ENCODE measurements at regions not wholly inside any gene's neighbourhood (a gene's known extent, or its start where the extent isn't known, plus 50 kb on each side); places are given as distances from the start of the nearest gene placed in this dataset.
A peak's percentile ranks its signal among the peaks of the same experiment; 100 is the strongest.

DNA sequence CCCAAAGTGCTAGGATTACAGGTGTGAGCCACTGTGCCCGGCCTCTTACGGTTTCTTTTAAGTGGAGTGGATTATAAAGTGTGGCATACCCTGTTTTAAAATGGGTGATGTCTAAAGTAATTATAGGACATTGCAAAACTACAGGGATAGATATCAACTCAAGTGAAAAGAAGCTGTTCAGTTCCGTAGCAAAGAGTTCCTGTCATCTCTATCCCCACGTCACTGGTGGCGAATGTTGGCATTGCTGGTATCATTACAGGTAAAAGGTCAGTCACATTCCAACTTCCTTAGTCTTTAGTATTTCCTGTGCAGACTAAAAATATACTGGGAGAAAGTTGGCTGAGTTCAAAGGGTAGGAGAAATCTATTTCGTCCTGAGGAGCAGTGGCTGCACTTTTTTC, 95.6 kb upstream of the SLC38A2 start:
- Histone ChIP-seq H3K36me3 (no peaks in the 10 kb centered on the region), H3K27ac (no peak overlapping the region), H3K9me3 (no peaks in the 10 kb centered on the region), H3K4me1 (ENCODE audit: control insufficient read depth in 1 of 2, low read depth in 2 of 2) (peaks cover 11 to 28% of the 10 kb centered on the region in 2 donors), H3K27me3 (replicated peaks; ENCODE audit: insufficient read depth) (no peaks in the 10 kb centered on the region), H3K4me3 (no peak overlapping the region)
- DNase-seq (ENCODE audit: low spot score), result no peak
- peak; percentile 25 for ATAC-seq (ENCODE audit: insufficient number of reproducible peaks, low FRiP score, low read depth)
- no peak for TF ChIP-seq CTCF (IDR thresholded peaks at IDR 0.05)

DNA sequence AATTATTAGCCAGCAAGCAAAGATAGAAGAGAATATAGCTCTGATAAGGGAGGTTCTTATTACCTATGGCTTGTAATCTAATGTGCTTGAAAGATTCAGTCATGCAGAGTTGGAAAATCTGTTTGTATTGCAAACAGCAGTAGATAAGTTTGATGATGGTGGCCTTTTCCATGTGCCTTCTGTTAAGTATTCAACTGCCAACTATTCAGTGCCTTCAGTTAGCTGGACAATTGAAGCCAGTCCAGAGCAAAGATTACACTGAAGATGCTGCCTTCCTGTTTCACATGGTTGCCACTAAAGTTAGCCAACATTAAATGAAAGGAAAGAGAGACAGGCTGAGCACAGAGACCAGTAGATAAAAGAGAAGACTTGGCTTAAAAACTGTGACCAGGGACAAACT, 92.7 kb upstream of the SLC38A2 start:
- ATAC-seq (ENCODE audit: insufficient number of reproducible peaks, low FRiP score, low read depth) (no peak), DNase-seq (ENCODE audit: low spot score) (no peak)
- Histone ChIP-seq H3K9me3 (no peaks in the 10 kb centered on the region), H3K4me3 (no peak overlapping the region), H3K27ac (no peak overlapping the region), H3K27me3 (replicated peaks; ENCODE audit: insufficient read depth) (no peaks in the 10 kb centered on the region), H3K36me3 (no peaks in the 10 kb centered on the region), H3K4me1 (ENCODE audit: control insufficient read depth in 1 of 2, low read depth in 2 of 2) (peaks cover 15 to 45% of the 10 kb centered on the region in 2 donors)
- no peak for TF ChIP-seq CTCF (IDR thresholded peaks at IDR 0.05)

DNA sequence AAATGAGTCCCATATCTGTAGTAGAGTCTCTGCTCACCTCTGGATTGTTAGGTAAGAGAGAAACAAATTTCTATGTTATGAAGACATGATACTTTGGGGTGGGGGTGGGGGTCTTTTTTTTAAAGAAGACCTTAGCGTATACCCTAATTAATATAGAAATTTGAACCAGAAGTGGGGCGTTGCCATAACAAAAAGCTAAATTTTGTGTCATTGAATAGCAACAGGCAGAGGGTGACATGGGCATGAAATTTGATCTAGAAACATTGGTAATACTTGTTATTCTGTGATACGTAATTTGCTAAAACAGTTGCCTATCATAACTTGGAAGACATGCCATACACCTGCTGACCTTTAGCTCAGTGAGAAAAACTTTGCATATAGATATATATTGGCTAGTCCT, 92.3 kb upstream of the SLC38A2 start:
- H3K27ac ChIP-seq, result no peak overlapping the region
- no peak for TF ChIP-seq CTCF (IDR thresholded peaks at IDR 0.05)

GRCh38 chr12:46462641-46463355, 90.2 kb upstream of the SLC38A2 start:
- Histone ChIP-seq H3K9me3 (no peaks in the 10 kb centered on the region), H3K4me3 (no peak overlapping the region), H3K27ac (peak overlapping the region; percentile 35 to 73), H3K36me3 (no peaks in the 10 kb centered on the region), H3K27me3 (replicated peaks; ENCODE audit: insufficient read depth) (no peaks in the 10 kb centered on the region), H3K4me1 (ENCODE audit: control insufficient read depth in 1 of 2, low read depth in 2 of 2) (peaks cover 26 to 55% of the 10 kb centered on the region in 2 donors)
- no peak for DNase-seq (ENCODE audit: low spot score)
- no peak for ATAC-seq (ENCODE audit: insufficient number of reproducible peaks, low FRiP score, low read depth)
- no peak for TF ChIP-seq CTCF (IDR thresholded peaks at IDR 0.05)

More for the DNA sequence above, 92.3 kb upstream of the SLC38A2 start:
- H3K4me3 ChIP-seq, result no peak overlapping the region
- H3K27me3 ChIP-seq (replicated peaks; ENCODE audit: insufficient read depth), result no peaks in the 10 kb centered on the region
- H3K36me3 ChIP-seq, result no peaks in the 10 kb centered on the region
- DNase-seq (ENCODE audit: low spot score), result no peak
- peaks cover 18 to 50% of the 10 kb centered on the region in 2 donors for H3K4me1 ChIP-seq (ENCODE audit: control insufficient read depth in 1 of 2, low read depth in 2 of 2)
- H3K9me3 ChIP-seq, result no peaks in the 10 kb centered on the region
- ATAC-seq (ENCODE audit: insufficient number of reproducible peaks, low FRiP score, low read depth), result no peak

- DNase-seq (ENCODE audit: low spot score) (no peak), ATAC-seq (ENCODE audit: insufficient number of reproducible peaks, low FRiP score, low read depth) (no peak)
- H3K27ac ChIP-seq, result peak overlapping the region; percentile 35 to 73
- H3K36me3 ChIP-seq, result no peaks in the 10 kb centered on the region
- H3K4me1 ChIP-seq (ENCODE audit: control insufficient read depth in 1 of 2, low read depth in 2 of 2), result peaks cover 26 to 55% of the 10 kb centered on the region in 2 donors
- H3K27me3 ChIP-seq (replicated peaks; ENCODE audit: insufficient read depth), result no peaks in the 10 kb centered on the region
- H3K9me3 ChIP-seq, result no peaks in the 10 kb centered on the region
- TF ChIP-seq CTCF (IDR thresholded peaks at IDR 0.05), result no peak
- no peak overlapping the region for H3K4me3 ChIP-seq
Measured at GRCh38 chr12:46461907-46462640, 89.5 kb upstream of the SLC38A2 start.
